ENCODE measurements at regions not wholly inside any gene's neighbourhood (a gene's known extent, or its start where the extent isn't known, plus 50 kb on each side); places are given as distances from the start of the nearest gene placed in this dataset.
"Not testable (repeated sequence)": the region's sequence is repeated elsewhere in the genome, so short reads cannot be mapped to it uniquely, and the experiment has no call there.

- DNase-seq (ENCODE audit: low spot score): no peak
These were observed 115.2 kb upstream of the MDFIC start for GRCh38 chr7:114806590-114807162.

- no peak for DNase-seq (ENCODE audit: low spot score)
These were observed 109.3 kb upstream of the MDFIC start for GRCh38 chr7:114812570-114812969.

- no peak for DNase-seq (ENCODE audit: low spot score)
These were observed 108.3 kb upstream of the MDFIC start for GRCh38 chr7:114813624-114814023.

GRCh38 chr7:114817036-114817435 lies 104.9 kb upstream of the MDFIC start:
- not testable (repeated sequence) for DNase-seq (ENCODE audit: low spot score)

GRCh38 chr7:114818501-114818900 lies 103.4 kb upstream of the MDFIC start:
- no peak for DNase-seq (ENCODE audit: low spot score)

GRCh38 chr7:114819616-114820362 lies 102.1 kb upstream of the MDFIC start:
- no peak for DNase-seq (ENCODE audit: low spot score)

GRCh38 chr7:114821030-114821900 lies 100.6 kb upstream of the MDFIC start:
- DNase-seq (ENCODE audit: low spot score): no peak

- no peak for DNase-seq (ENCODE audit: low spot score)
These were observed 99.8 kb upstream of the MDFIC start for GRCh38 chr7:114822131-114822530.

- DNase-seq (ENCODE audit: low spot score): no peak
These were observed 99.0 kb upstream of the MDFIC start for GRCh38 chr7:114822844-114823243.

GRCh38 chr7:114823290-114823689 lies 98.6 kb upstream of the MDFIC start:
- peak; percentile 21 for DNase-seq (ENCODE audit: low spot score)

- peak; percentile 57 for DNase-seq (ENCODE audit: low spot score)
These were observed 96.4 kb upstream of the MDFIC start for GRCh38 chr7:114825423-114825951.

GRCh38 chr7:114830952-114831351 lies 90.9 kb upstream of the MDFIC start:
- no peak for DNase-seq (ENCODE audit: low spot score)

GRCh38 chr7:114832906-114833595 lies 88.8 kb upstream of the MDFIC start:
- no peak for DNase-seq (ENCODE audit: low spot score)

- DNase-seq (ENCODE audit: low spot score): no peak
These were observed 86.6 kb upstream of the MDFIC start for GRCh38 chr7:114835303-114835702.

GRCh38 chr7:114835861-114836260 lies 86.0 kb upstream of the MDFIC start:
- DNase-seq (ENCODE audit: low spot score): no peak

- DNase-seq (ENCODE audit: low spot score): peak; percentile 8
These were observed 79.3 kb upstream of the MDFIC start for GRCh38 chr7:114842551-114843065.

GRCh38 chr7:114843102-114843501 lies 78.8 kb upstream of the MDFIC start:
- no peak for DNase-seq (ENCODE audit: low spot score)

GRCh38 chr7:114851406-114852061 lies 70.4 kb upstream of the MDFIC start:
- no peak for DNase-seq (ENCODE audit: low spot score)

GRCh38 chr7:114852293-114852692 lies 69.6 kb upstream of the MDFIC start:
- no peak for DNase-seq (ENCODE audit: low spot score)

GRCh38 chr7:114853189-114853588 lies 68.7 kb upstream of the MDFIC start:
- DNase-seq (ENCODE audit: low spot score): no peak

- DNase-seq (ENCODE audit: low spot score): no peak
These were observed 67.5 kb upstream of the MDFIC start for GRCh38 chr7:114854369-114854768.

All from iPS-NIHi11 (cell line).